Aorta (tissue), 5 donors: ENCODE measurements at regions not wholly inside any gene's neighbourhood (a gene's known extent, or its start where the extent isn't known, plus 50 kb on each side); places are given as distances from the start of the nearest gene placed in this dataset.
A peak's percentile ranks its signal among the peaks of the same experiment; 100 is the strongest.

ENCODE experiments used
- ATAC-seq: fragments of 200-7000 bp; cut with Tn5 transposase; one replicate; pipeline ENCODE4 v1.9.1; 2022; ENCODE audit warnings: moderate library complexity; ENCODE audit not compliant: low FRiP score
- DNase-seq, 2 donors: peaks; one replicate each; pipeline ENCODE4 v3.0.0-alpha.2; 2020
- H3K27ac ChIP-seq, 2 donors: one replicate each; pipeline ENCODE4 v1.5.1; 2013; ENCODE audit warnings: low read length in 2 of 2, mild to moderate bottlenecking in 2 of 2, moderate library complexity in 2 of 2, control low read depth in 1 of 2, inconsistent platforms in 1 of 2, low read depth in 1 of 2
- H3K27me3 ChIP-seq, 2 donors: one replicate each; pipeline ENCODE4 v1.6.1; 2013; ENCODE audit warnings: control low read depth in 1 of 2, low read length in 1 of 2, mild to moderate bottlenecking in 1 of 2, moderate library complexity in 1 of 2; ENCODE audit not compliant: insufficient read depth in 2 of 2, control insufficient read depth in 1 of 2
- H3K36me3 ChIP-seq, 2 donors: one replicate each; pipeline ENCODE4 v1.6.1; 2013; ENCODE audit warnings: control low read depth in 1 of 2, low read length in 1 of 2, mild to moderate bottlenecking in 1 of 2; ENCODE audit not compliant: insufficient read depth in 2 of 2, control insufficient read depth in 1 of 2
- H3K4me1 ChIP-seq, 2 donors: one replicate each; pipeline ENCODE4 v1.6.1; 2013; ENCODE audit warnings: low read length in 2 of 2, control low read depth in 1 of 2, mild to moderate bottlenecking in 1 of 2, moderate library complexity in 1 of 2; ENCODE audit not compliant: insufficient read depth in 2 of 2, control insufficient read depth in 1 of 2
- H3K4me3 ChIP-seq, 2 donors: one replicate each; pipeline ENCODE4 v1.5.1; 2013; ENCODE audit warnings: low read length in 2 of 2, control low read depth in 1 of 2, mild to moderate bottlenecking in 1 of 2
- H3K9me3 ChIP-seq: one replicate; pipeline ENCODE4 v1.6.1; 2013; ENCODE audit warnings: mild to moderate bottlenecking, low read length; ENCODE audit not compliant: control insufficient read depth
- WGBS, 2 donors: extraction: QIAGEN DNeasy Blood & Tissue Kit; methylation state at CpG; one replicate each; pipeline ENCODE4 v1.1.7; 2013; 5-methylcytosine and 5-hydroxymethylcytosine counted together
- intact Hi-C, 2 donors: fragments of 100-400 bp; cut with DNase I; formaldehyde crosslinking; loops; one replicate each; pipeline versions ENCODE4 v1.14.2 to v1.15.0; 2022
- donor health status: healthy with polysubstance abuse.
- donor health status: Bipolar disorder and iron deficiency.
- donor health status: DM: no; HTN: no; CAD: no.
- donor health status: DM: no; HTN: no; CAD: no.
- donor health status: DM: yes; HTN: yes; CAD: no.

- Histone ChIP-seq H3K36me3 (no peaks in the 10 kb centered on the region), H3K4me3 (no peak overlapping the region), H3K4me1 (no peaks in the 10 kb centered on the region), H3K27me3 (no peaks in the 10 kb centered on the region), H3K27ac (peak overlapping the region; percentile 44 to 48), H3K9me3 (no peaks in the 10 kb centered on the region)
- DNase-seq (peak in 1 of 2 donors; percentile 85), ATAC-seq (no peak)
- intact Hi-C loops = loop anchor here (5.0 to 10.0 kb wide), 4 partner anchors 83 to 245 kb away; no protein-coding TSS in a partner anchor
- 46 to 60% methylated on average over 9 of the region's 9 CpGs for WGBS, 2 donors
These were observed 266.3 kb downstream of the RPS24 start for GRCh38 chr10:78299851-78300468.

DNA sequence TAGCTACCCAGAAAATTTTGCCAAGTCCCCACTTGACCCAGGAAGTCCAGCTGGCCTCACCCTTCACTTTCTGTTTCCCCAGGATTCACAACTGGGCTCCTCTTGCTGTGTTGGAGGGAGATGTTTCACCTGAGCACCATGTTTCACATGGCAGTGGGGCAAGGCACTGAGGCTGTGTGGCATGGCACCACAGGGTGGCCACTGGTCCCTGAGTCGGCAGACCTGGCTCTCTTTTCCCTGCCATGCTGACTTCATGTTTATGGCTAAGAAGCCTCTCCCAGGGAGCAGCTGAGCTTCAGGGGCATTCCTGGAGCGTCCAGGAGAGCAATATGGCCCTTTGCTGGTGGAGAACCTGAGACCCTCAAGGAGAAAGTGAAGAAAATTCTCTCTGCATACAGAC is 266.9 kb downstream of the RPS24 start:
- 95 to 100% methylated on average over 2 of the region's 2 CpGs for whole genome bisulfite sequencing, 2 donors
- no peak overlapping the region for H3K27ac ChIP-seq
- intact Hi-C loops = loop anchor here (5.0 to 10.0 kb wide), 4 partner anchors 83 to 244 kb away; no protein-coding TSS in a partner anchor
- H3K4me3 ChIP-seq = no peak overlapping the region
- no peaks in the 10 kb centered on the region for H3K4me1 ChIP-seq
- no peaks in the 10 kb centered on the region for H3K27me3 ChIP-seq
- DNase-seq = no peak
- no peaks in the 10 kb centered on the region for H3K9me3 ChIP-seq
- no peaks in the 10 kb centered on the region for H3K36me3 ChIP-seq
- no peak for ATAC-seq

DNA sequence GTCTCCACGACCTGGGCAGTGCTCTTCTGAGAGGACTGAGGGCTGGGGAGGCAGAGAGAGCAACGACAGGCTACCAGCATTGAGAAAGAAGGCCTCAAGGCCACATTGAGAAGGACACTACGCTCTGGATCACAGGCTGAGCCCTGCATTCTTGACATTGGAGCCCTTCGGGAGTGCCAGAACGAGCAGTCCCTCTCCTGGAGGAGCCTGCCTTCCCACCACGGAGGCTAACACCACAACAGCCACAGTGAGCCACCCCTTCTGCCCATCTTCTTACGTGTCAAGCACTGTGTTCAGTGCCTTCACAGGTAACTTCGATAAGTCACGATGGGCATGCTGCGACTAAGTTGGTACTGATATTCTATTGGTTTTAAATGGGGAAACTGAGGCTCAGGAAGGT is 267.8 kb downstream of the RPS24 start:
- ATAC-seq (no peak), DNase-seq (no peak)
- Histone ChIP-seq H3K27me3 (no peaks in the 10 kb centered on the region), H3K36me3 (no peaks in the 10 kb centered on the region), H3K27ac (no peak overlapping the region), H3K4me3 (no peak overlapping the region), H3K9me3 (no peaks in the 10 kb centered on the region), H3K4me1 (no peaks in the 10 kb centered on the region)
- intact Hi-C loops = loop anchor here (5.0 to 10.0 kb wide), 4 partner anchors 84 to 243 kb away; no protein-coding TSS in a partner anchor
- WGBS, 2 donors = 87 to 92% methylated on average over 10 of the region's 10 CpGs

DNA sequence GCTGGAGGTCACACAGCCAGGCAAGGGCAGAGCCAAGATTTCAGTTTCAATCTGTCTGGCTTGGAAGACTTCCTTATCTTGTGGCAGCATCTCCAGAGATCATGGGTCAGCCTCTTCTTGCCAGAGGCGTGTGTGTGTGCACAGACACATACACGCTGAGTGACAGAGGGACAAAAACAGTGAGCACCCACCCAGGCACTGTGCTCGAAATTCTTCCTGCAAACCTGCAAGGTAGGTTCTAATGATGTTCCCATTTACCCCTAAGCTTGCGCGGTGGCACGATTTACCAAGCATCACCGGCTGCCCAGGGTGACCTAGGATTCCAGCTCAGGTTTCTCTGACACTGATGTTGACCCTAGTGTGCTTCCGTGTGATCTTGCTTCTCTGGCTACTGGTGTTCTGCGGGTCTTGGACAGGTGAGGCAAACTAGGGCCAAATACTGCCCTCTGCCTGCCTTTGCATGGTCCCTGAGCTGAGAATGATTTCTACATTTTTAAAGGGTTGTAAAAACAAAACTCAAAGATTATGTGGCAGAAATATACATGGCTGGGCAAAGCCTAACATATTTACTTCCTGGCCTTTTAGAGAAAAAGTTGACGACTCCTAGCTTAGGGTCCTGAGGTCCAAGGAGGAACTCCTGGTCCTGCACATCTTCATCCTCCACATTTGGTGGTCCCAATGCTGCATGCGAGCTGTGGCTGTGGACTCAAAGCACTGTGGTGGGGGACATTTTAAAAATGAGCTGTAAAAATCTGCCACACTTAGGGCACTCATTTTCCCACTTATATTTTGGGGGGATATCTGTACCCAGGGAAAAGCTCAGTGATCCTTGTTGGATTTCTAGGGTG is 268.5 kb downstream of the RPS24 start:
- Histone ChIP-seq H3K4me1 (no peaks in the 10 kb centered on the region), H3K27me3 (no peaks in the 10 kb centered on the region), H3K27ac (no peak overlapping the region), H3K36me3 (no peaks in the 10 kb centered on the region), H3K4me3 (no peak overlapping the region), H3K9me3 (no peaks in the 10 kb centered on the region)
- intact Hi-C loops = loop anchor here (2.0 to 10.0 kb wide), 5 partner anchors 85 to 767 kb away; partner anchors contain the start of gene ZMIZ1 (in 1 of the 2)
- ATAC-seq (no peak), DNase-seq (no peak)
- 71 to 82% methylated on average over 11 of the region's 11 CpGs for WGBS, 2 donors

- 1% methylated on average over 3 of the region's 3 CpGs for WGBS, 2 donors
- H3K4me1 ChIP-seq = no peaks in the 10 kb centered on the region
- intact Hi-C loops = loop anchor here (2.0 to 10.0 kb wide), 5 partner anchors 85 to 766 kb away; partner anchors contain the start of gene ZMIZ1 (in 1 of the 2)
These were observed 269.0 kb downstream of the RPS24 start for GRCh38 chr10:78302739-78302988.

DNA sequence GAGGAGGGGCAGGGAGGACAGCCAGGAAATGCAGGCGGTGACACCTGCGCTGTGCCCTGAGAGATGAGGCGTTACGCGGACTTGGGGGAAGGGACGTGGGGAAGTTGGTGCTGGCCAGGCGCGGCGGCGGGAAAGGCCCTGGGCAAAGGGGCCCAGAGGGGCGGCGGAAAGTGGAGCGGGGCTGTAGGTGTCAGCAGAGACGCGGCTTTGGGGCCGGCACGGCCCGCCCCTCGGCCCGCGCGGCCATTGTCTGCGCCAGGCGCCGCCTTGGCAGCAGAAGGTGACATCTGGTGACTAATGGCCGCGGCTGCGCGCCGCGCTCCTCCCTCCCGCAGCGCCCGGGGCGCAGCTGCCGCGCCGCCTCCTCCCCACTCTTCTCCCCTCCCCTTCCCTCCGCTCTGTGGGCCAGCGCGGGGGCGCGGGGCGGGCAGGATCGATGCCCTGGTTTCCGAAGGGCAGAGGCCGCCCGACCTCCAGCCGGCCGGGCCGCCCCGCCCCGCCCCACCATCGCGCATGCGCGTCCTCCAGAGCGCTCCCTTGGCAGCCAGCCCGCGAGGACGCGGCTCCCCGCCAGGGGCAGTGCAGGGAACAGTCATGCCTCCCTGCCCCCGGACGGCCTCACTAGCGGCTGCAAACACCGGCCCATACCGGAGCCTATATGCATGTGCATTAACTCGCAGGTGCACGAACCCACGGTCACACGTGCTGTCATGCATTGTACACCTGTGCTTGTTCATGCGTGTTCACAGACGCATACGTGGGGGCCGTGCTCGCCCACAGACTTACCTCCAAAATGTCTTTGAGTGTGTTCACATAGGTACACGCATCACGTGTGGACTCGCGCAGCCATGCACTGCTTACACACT is 269.6 kb downstream of the RPS24 start:
- Histone ChIP-seq H3K27me3 (no peaks in the 10 kb centered on the region), H3K4me1 (no peaks in the 10 kb centered on the region), H3K4me3 (peak overlapping the region; percentile 4 to 45), H3K27ac (peak overlapping the region in 1 of 2 donors; percentile 62), H3K36me3 (no peaks in the 10 kb centered on the region), H3K9me3 (no peaks in the 10 kb centered on the region)
- intact Hi-C loops = loop anchor here (2.0 to 10.0 kb wide), 5 partner anchors 86 to 766 kb away; partner anchors contain the start of gene ZMIZ1 (in 1 of the 2)
- peak; percentile 97 to 99 for DNase-seq
- 4 to 6% methylated on average over 66 to 81 of the region's 81 CpGs for WGBS, 2 donors
- ATAC-seq = peak; percentile 97

More at GRCh38 chr10:78302739-78302988, 269.0 kb downstream of the RPS24 start:
- H3K4me3 ChIP-seq = peak overlapping the region in 1 of 2 donors; percentile 45
- ATAC-seq (no peak), DNase-seq (no peak)
- no peaks in the 10 kb centered on the region for H3K27me3 ChIP-seq
- H3K27ac ChIP-seq = peak overlapping the region in 1 of 2 donors; percentile 62
- no peaks in the 10 kb centered on the region for H3K36me3 ChIP-seq
- no peaks in the 10 kb centered on the region for H3K9me3 ChIP-seq

DNA sequence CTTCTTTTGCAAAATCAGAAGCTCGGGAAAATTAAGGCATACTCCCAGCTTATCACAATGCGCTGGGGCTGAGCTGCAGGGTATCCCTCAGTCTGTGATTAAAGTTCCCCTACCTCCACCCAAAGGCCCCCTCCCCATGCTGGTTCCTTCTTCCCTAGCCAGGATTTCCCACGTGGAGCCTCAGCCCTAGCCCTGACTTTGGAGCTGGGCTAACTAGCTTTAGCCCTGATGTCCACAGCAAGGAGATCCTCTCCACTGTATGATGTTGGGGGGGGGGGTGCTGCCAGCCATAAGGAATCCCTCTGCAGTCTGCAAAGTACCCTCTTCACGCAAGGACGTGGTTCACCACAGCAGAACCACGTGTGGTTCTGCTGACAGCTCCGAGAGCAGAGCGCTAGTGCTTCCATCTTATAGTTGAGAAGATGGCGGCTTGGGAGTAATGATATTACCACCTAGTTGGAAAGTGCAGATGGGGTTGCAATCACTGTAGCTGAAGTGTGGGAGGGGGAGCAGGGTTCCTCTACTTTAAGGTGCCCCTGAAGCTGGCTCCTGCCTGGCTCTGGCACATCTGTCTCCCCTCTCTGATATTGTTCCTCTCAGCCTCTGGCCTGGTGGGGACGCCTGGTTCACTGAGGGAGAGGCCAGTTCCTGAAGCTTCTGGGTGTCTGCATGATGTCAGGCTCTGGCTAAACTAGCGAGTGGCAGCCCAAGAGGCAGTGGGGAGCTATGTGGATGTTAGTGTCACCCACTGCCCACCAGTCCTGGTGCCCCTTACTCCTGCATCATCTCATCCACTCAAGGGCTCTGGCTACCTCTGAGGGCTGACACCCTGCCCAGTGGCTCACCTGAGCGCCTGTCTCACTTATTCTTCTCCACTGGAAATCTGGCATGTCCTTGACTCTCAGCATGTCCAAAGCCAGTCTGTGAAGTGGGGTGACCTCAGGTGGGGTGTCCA is 270.7 kb downstream of the RPS24 start:
- no peaks in the 10 kb centered on the region for H3K9me3 ChIP-seq
- 92 to 94% methylated on average over 12 of the region's 12 CpGs for WGBS, 2 donors
- intact Hi-C loops = loop anchor here (5.0 to 10.0 kb wide), 4 partner anchors 87 to 240 kb away; no protein-coding TSS in a partner anchor
- no peak overlapping the region for H3K4me3 ChIP-seq
- H3K4me1 ChIP-seq = no peaks in the 10 kb centered on the region
- no peaks in the 10 kb centered on the region for H3K27me3 ChIP-seq
- H3K27ac ChIP-seq = no peak overlapping the region
- H3K36me3 ChIP-seq = no peaks in the 10 kb centered on the region
- no peak for DNase-seq
- ATAC-seq = no peak
